SK-N-SH treated with all-trans-retinoic acid at 6 μM for 48 hours (cell line): ENCODE measurements at regions not wholly inside any gene's neighbourhood (a gene's known extent, or its start where the extent isn't known, plus 50 kb on each side); places are given as distances from the start of the nearest gene placed in this dataset.

Source experiments
- ATAC-seq: fragments of 200-7000 bp; cut with Tn5 transposase; 3 replicates; pipeline ENCODE4 v1.9.1; 2020; ENCODE audit warnings: mild to moderate bottlenecking, moderate library complexity
- ARNTL ChIP-seq: fragments of 450-650 bp; formaldehyde crosslinking; IDR thresholded peaks from 2 replicates; pipeline ENCODE4 v1.5.0; 2020; ENCODE audit warnings: low read depth, mild to moderate bottlenecking, moderate library complexity, borderline replicate concordance
- BACH2 ChIP-seq: fragments of 250-450 bp; sonication (Bioruptor Pico); IDR thresholded peaks from 2 replicates; pipeline ENCODE4 v1.9.0; 2021; ENCODE audit warnings: mild to moderate bottlenecking, borderline replicate concordance
- CSDC2 ChIP-seq: fragments of 250-450 bp; sonication (Bioruptor Pico); IDR thresholded peaks from 2 replicates; pipeline ENCODE4 v1.5.0; 2020; ENCODE audit warnings: mild to moderate bottlenecking, moderate library complexity
- ESRRG ChIP-seq: fragments of 250-450 bp; sonication (Bioruptor Pico); IDR thresholded peaks from 2 replicates; pipeline ENCODE4 v1.6.1; 2021; ENCODE audit warnings: mild to moderate bottlenecking
- GLIS3 ChIP-seq: fragments of 250-450 bp; sonication (Bioruptor Pico); IDR thresholded peaks from 2 replicates; pipeline ENCODE4 v1.5.0; 2020; ENCODE audit warnings: mild to moderate bottlenecking, moderate library complexity
- OSR1 ChIP-seq: fragments of 250-450 bp; sonication (Bioruptor Pico); IDR thresholded peaks from 2 replicates; pipeline ENCODE4 v1.8.0; 2022; ENCODE audit warnings: moderate library complexity, mild to moderate bottlenecking, inconsistent platforms
- PPARA ChIP-seq: fragments of 250-450 bp; sonication (Bioruptor Pico); IDR thresholded peaks from 2 replicates; pipeline ENCODE4 v1.5.0; 2020; ENCODE audit warnings: mild to moderate bottlenecking, borderline replicate concordance
- RARB ChIP-seq: fragments of 250-450 bp; sonication (Bioruptor Pico); IDR thresholded peaks from 2 replicates; pipeline ENCODE4 v1.8.0; 2021; ENCODE audit warnings: mild to moderate bottlenecking, moderate library complexity
- SNAI2 ChIP-seq: fragments of 250-450 bp; sonication (Bioruptor Pico); IDR thresholded peaks from 2 replicates; pipeline ENCODE4 v1.5.0; 2020; ENCODE audit warnings: mild to moderate bottlenecking, moderate library complexity
- TCF4 ChIP-seq: fragments of 250-450 bp; sonication (Bioruptor Pico); IDR thresholded peaks from 2 replicates; pipeline ENCODE4 v1.8.0; 2021; ENCODE audit warnings: mild to moderate bottlenecking, moderate library complexity, borderline replicate concordance
- ZC3H10 ChIP-seq: fragments of 250-450 bp; sonication (Bioruptor Pico); IDR thresholded peaks from 2 replicates; pipeline ENCODE4 v1.5.1; 2021; ENCODE audit warnings: mild to moderate bottlenecking, moderate library complexity
- ZNF565 ChIP-seq: fragments of 450-650 bp; formaldehyde crosslinking; conservative IDR thresholded peaks from 2 replicates; pipeline ENCODE4 v1.5.0; 2020; ENCODE audit warnings: low read depth, mild to moderate bottlenecking, moderate library complexity
- ZNF70 ChIP-seq: fragments of 450-650 bp; formaldehyde crosslinking; IDR thresholded peaks from 2 replicates; pipeline ENCODE4 v1.5.0; 2020; ENCODE audit warnings: mild to moderate bottlenecking, moderate library complexity
- ZNF8 ChIP-seq: fragments of 450-650 bp; formaldehyde crosslinking; IDR thresholded peaks from 2 replicates; pipeline ENCODE4 v1.5.0; 2020; ENCODE audit warnings: mild to moderate bottlenecking, moderate library complexity
- TF ChIP-seq, protein P1 (sequence below): fragments of 250-450 bp; sonication (Bioruptor Pico); IDR thresholded peaks from 2 replicates; pipeline ENCODE4 v1.8.0; 2020; ENCODE audit warnings: mild to moderate bottlenecking, moderate library complexity, borderline replicate concordance
- TF ChIP-seq, protein P2 (sequence below): fragments of 250-450 bp; sonication (Bioruptor Pico); IDR thresholded peaks from 2 replicates; pipeline ENCODE4 v1.5.1; 2021; ENCODE audit warnings: mild to moderate bottlenecking, moderate library complexity
- TF ChIP-seq, protein P3 (sequence below): fragments of 250-450 bp; sonication (Bioruptor Pico); IDR thresholded peaks from 2 replicates; pipeline ENCODE4 v1.8.0; 2021; ENCODE audit warnings: low read depth, mild to moderate bottlenecking, moderate library complexity, borderline replicate concordance
- TF ChIP-seq, protein P4 (sequence below): fragments of 250-450 bp; sonication (Bioruptor Pico); IDR thresholded peaks from 2 replicates; pipeline ENCODE4 v1.5.0; 2020; ENCODE audit warnings: mild to moderate bottlenecking, moderate library complexity

DNA sequence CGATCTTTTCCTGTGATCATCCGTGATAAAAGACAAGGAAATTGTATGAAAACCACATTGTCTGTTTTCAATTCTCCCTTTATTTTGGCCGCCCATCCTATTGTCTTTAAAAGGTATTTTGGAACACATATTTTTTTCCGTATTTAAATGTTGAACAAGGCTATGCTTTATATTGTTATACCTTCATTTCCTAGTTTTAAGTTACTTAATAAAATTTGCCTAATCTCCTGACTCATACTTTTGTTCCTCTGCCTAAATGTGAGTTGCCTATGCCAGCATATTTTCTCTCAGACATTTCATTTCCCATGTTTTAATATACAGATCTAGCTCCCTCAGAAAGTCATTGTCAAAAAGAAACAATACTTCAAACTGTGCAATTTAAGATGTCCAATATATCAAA, 104.2 kb downstream of the SLITRK6 start (continued):
- TF ChIP-seq, protein P1, sequence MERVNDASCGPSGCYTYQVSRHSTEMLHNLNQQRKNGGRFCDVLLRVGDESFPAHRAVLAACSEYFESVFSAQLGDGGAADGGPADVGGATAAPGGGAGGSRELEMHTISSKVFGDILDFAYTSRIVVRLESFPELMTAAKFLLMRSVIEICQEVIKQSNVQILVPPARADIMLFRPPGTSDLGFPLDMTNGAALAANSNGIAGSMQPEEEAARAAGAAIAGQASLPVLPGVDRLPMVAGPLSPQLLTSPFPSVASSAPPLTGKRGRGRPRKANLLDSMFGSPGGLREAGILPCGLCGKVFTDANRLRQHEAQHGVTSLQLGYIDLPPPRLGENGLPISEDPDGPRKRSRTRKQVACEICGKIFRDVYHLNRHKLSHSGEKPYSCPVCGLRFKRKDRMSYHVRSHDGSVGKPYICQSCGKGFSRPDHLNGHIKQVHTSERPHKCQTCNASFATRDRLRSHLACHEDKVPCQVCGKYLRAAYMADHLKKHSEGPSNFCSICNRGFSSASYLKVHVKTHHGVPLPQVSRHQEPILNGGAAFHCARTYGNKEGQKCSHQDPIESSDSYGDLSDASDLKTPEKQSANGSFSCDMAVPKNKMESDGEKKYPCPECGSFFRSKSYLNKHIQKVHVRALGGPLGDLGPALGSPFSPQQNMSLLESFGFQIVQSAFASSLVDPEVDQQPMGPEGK, result no peak
- TF ChIP-seq, all 23 proteins: peak for 0

DNA sequence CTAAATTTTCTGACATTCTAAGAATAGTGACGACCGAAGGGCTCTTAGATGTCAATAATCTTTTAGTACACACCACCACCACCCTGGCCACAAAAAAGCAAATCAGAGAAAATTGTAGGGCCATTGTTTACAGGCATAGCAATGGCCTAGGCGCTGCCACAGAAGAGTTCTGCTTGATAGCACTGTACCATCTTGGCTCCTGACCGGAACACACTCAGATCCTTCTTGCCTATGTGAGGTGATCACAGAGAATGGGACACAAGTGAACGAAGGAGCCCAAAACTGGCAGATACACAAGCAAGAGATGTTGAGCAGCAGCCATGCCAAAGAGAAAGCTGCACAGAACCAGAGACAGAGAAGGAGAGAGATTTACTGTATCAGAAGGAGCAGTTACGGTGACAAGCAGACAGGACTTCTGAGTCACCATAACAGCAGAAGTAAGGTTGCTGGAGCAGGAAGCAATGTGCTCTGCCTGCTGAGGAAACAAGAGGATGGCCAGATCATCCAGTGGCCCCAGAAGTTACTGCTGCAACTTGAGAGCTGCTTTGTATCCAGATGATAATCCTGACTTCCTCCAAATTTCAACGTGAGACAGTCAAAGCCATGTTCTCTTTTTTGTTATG, 105.2 kb downstream of the SLITRK6 start:
- no peak for TF ChIP-seq CSDC2
- no peak for TF ChIP-seq SNAI2 (CRISPR knock-in tag)
- TF ChIP-seq BACH2, result no peak
- TF ChIP-seq, protein P2, sequence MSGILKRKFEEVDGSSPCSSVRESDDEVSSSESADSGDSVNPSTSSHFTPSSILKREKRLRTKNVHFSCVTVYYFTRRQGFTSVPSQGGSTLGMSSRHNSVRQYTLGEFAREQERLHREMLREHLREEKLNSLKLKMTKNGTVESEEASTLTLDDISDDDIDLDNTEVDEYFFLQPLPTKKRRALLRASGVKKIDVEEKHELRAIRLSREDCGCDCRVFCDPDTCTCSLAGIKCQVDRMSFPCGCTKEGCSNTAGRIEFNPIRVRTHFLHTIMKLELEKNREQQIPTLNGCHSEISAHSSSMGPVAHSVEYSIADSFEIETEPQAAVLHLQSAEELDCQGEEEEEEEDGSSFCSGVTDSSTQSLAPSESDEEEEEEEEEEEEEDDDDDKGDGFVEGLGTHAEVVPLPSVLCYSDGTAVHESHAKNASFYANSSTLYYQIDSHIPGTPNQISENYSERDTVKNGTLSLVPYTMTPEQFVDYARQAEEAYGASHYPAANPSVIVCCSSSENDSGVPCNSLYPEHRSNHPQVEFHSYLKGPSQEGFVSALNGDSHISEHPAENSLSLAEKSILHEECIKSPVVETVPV (CRISPR knock-in tag), result no peak
- TF ChIP-seq, protein P3, sequence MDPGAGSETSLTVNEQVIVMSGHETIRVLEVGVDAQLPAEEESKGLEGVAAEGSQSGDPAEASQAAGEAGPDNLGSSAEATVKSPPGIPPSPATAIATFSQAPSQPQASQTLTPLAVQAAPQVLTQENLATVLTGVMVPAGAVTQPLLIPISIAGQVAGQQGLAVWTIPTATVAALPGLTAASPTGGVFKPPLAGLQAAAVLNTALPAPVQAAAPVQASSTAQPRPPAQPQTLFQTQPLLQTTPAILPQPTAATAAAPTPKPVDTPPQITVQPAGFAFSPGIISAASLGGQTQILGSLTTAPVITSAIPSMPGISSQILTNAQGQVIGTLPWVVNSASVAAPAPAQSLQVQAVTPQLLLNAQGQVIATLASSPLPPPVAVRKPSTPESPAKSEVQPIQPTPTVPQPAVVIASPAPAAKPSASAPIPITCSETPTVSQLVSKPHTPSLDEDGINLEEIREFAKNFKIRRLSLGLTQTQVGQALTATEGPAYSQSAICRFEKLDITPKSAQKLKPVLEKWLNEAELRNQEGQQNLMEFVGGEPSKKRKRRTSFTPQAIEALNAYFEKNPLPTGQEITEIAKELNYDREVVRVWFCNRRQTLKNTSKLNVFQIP (CRISPR knock-in tag), result no peak
- TF ChIP-seq ZC3H10 (CRISPR knock-in tag), result no peak
- TF ChIP-seq ZNF8, result no peak
- TF ChIP-seq ESRRG (CRISPR knock-in tag), result no peak
- TF ChIP-seq, protein P1, result no peak
- TF ChIP-seq ZNF565 (CRISPR knock-in tag), result no peak
- no peak for TF ChIP-seq PPARA
- TF ChIP-seq, protein P4, sequence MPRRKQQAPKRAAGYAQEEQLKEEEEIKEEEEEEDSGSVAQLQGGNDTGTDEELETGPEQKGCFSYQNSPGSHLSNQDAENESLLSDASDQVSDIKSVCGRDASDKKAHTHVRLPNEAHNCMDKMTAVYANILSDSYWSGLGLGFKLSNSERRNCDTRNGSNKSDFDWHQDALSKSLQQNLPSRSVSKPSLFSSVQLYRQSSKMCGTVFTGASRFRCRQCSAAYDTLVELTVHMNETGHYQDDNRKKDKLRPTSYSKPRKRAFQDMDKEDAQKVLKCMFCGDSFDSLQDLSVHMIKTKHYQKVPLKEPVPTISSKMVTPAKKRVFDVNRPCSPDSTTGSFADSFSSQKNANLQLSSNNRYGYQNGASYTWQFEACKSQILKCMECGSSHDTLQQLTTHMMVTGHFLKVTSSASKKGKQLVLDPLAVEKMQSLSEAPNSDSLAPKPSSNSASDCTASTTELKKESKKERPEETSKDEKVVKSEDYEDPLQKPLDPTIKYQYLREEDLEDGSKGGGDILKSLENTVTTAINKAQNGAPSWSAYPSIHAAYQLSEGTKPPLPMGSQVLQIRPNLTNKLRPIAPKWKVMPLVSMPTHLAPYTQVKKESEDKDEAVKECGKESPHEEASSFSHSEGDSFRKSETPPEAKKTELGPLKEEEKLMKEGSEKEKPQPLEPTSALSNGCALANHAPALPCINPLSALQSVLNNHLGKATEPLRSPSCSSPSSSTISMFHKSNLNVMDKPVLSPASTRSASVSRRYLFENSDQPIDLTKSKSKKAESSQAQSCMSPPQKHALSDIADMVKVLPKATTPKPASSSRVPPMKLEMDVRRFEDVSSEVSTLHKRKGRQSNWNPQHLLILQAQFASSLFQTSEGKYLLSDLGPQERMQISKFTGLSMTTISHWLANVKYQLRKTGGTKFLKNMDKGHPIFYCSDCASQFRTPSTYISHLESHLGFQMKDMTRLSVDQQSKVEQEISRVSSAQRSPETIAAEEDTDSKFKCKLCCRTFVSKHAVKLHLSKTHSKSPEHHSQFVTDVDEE (CRISPR knock-in tag), result no peak
- TF ChIP-seq TCF4, result no peak
- TF ChIP-seq OSR1 (CRISPR knock-in tag), result no peak
- TF ChIP-seq ZNF70, result no peak
- peak; percentile 92 for ATAC-seq

DNA sequence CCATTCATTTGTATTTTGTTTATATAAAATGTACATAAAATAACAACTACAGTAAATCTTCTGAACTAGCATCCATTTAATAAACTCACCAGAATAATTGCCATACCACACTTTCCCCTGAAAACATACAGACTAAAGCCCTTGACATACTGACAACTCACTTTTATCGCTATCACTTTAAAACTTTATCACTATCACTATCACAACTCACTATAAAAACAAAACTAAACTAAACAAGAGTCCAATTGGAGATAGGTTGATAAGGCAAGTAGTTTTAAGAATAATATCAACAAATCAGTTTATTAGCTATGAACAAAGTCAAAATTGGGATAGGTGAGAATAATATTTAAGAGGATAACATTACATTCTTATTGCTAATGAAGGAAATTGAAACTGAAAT, 108.9 kb downstream of the SLITRK6 start:
- ATAC-seq, result no peak
- TF ChIP-seq, protein P2 (CRISPR knock-in tag), result no peak
- TF ChIP-seq GLIS3 (CRISPR knock-in tag), result no peak
- no peak for TF ChIP-seq ARNTL (CRISPR knock-in tag)
- TF ChIP-seq CSDC2, result no peak
- no peak for TF ChIP-seq ZNF70
- TF ChIP-seq RARB (CRISPR knock-in tag), result no peak
- no peak for TF ChIP-seq OSR1 (CRISPR knock-in tag)
- TF ChIP-seq, all 23 proteins: peak for 0
